ENCODE measurements at regions not wholly inside any gene's neighbourhood (a gene's known extent, or its start where the extent isn't known, plus 50 kb on each side); places are given as distances from the start of the nearest gene placed in this dataset.
"Not testable (repeated sequence)": the region's sequence is repeated elsewhere in the genome, so short reads cannot be mapped to it uniquely, and the experiment has no call there.

GRCh38 chr4:106594291-106594952, 225.8 kb upstream of the GIMD1 start:
- no peak for DNase-seq (ENCODE audit: low read depth)

- DNase-seq (ENCODE audit: low read depth), result no peak
Measured at GRCh38 chr4:106588891-106589290, 220.3 kb upstream of the GIMD1 start.

GRCh38 chr4:106587558-106587957, 219.0 kb upstream of the GIMD1 start:
- no peak for DNase-seq (ENCODE audit: low read depth)

- no peak for DNase-seq (ENCODE audit: low read depth)
Measured at GRCh38 chr4:106585915-106586349, 217.4 kb upstream of the GIMD1 start.

GRCh38 chr4:106584337-106584989, 215.9 kb upstream of the GIMD1 start:
- no peak for DNase-seq (ENCODE audit: low read depth)

- DNase-seq (ENCODE audit: low read depth), result no peak
Measured at GRCh38 chr4:106583567-106583966, 215.0 kb upstream of the GIMD1 start.

GRCh38 chr4:106583108-106583507, 214.5 kb upstream of the GIMD1 start:
- no peak for DNase-seq (ENCODE audit: low read depth)

- DNase-seq (ENCODE audit: low read depth), result no peak
Measured at GRCh38 chr4:106582103-106582502, 213.5 kb upstream of the GIMD1 start.

GRCh38 chr4:106579236-106579635, 210.7 kb upstream of the GIMD1 start:
- no peak for DNase-seq (ENCODE audit: low read depth)

- DNase-seq (ENCODE audit: low read depth), result no peak
Measured at GRCh38 chr4:106569146-106570031, 200.8 kb upstream of the GIMD1 start.

- no peak for DNase-seq (ENCODE audit: low read depth)
Measured at GRCh38 chr4:106565727-106566126, 197.1 kb upstream of the GIMD1 start.

GRCh38 chr4:106563637-106564036, 195.1 kb upstream of the GIMD1 start:
- not testable (repeated sequence) for DNase-seq (ENCODE audit: low read depth)

- no peak for DNase-seq (ENCODE audit: low read depth)
Measured at GRCh38 chr4:106551724-106552123, 183.1 kb upstream of the GIMD1 start.

- no peak for DNase-seq (ENCODE audit: low read depth)
Measured at GRCh38 chr4:106548446-106549044, 180.0 kb upstream of the GIMD1 start.

- no peak for DNase-seq (ENCODE audit: low read depth)
Measured at GRCh38 chr4:106546370-106546769, 177.8 kb upstream of the GIMD1 start.

GRCh38 chr4:106542609-106543008, 174.0 kb upstream of the GIMD1 start:
- not testable (repeated sequence) for DNase-seq (ENCODE audit: low read depth)

GRCh38 chr4:106541253-106541652, 172.7 kb upstream of the GIMD1 start:
- no peak for DNase-seq (ENCODE audit: low read depth)

- DNase-seq (ENCODE audit: low read depth), result no peak
Measured at GRCh38 chr4:106530821-106531220, 162.2 kb upstream of the GIMD1 start.

GRCh38 chr4:106530024-106530361, 161.4 kb upstream of the GIMD1 start:
- DNase-seq (ENCODE audit: low read depth), result no peak

GRCh38 chr4:106529348-106530023, 160.9 kb upstream of the GIMD1 start:
- no peak for DNase-seq (ENCODE audit: low read depth)

GRCh38 chr4:106527316-106527715, 158.7 kb upstream of the GIMD1 start:
- no peak for DNase-seq (ENCODE audit: low read depth)

GRCh38 chr4:106525425-106525824, 156.8 kb upstream of the GIMD1 start:
- not testable (repeated sequence) for DNase-seq (ENCODE audit: low read depth)

All from CMK (cell line).